ENCODE measurements at regions not wholly inside any gene's neighbourhood (a gene's known extent, or its start where the extent isn't known, plus 50 kb on each side); places are given as distances from the start of the nearest gene placed in this dataset.

DNA sequence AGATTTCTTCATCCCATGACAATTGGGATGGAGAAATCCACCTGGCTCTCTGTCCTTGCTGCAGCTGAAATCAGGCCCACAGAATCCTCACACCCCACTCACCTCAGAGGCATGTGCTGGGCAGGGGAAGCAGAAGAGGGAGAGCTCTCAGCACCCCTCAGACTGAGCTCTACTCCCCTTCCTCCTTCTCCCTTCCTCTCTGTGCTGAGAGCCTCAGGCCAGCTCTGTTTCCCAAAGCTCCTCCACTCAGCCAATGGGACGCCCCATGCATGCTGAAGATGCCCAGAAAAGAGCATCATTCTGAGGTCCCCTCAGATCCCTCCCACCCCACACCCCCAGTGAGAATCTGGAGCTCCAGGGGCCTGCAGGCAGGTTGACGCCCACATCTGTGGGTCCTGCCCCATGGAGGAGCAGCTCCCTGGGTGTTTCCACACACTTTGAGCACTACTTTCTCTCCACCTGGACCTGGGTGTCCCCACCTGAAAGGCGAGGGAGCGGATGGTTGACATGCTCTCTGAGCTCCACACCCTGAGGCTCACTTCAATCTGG is 637.7 kb upstream of the ID2 start:
- Histone ChIP-seq H3K4me1 (replicated peaks in 1 of 2; ENCODE audit: control insufficient read depth in 2 of 2, insufficient read depth in 2 of 2, low read length in 2 of 2) (no peaks in the 10 kb centered on the region), H3K27ac (ENCODE audit: extremely low read depth, low read depth, low read length) (no peak overlapping the region), H4K20me1 (replicated peaks; ENCODE audit: control insufficient read depth, insufficient read depth, low read length) (no peaks in the 10 kb centered on the region), H3K27me3 (ENCODE audit: control insufficient read depth in 2 of 2, insufficient read depth in 2 of 2, low read length in 2 of 2) (no peaks in the 10 kb centered on the region), H3K4me3 (no peak overlapping the region), H3K9ac (ENCODE audit: insufficient read depth in 1 of 2, low read depth in 2 of 2, low read length in 2 of 2) (no peak overlapping the region), H3K79me2 (ENCODE audit: control insufficient read depth, insufficient read depth, low read length) (no peaks in the 10 kb centered on the region), H3K9me1 (ENCODE audit: control insufficient read depth, insufficient read depth, low read length) (no peaks in the 10 kb centered on the region), H2AFZ (ENCODE audit: low read depth, low read length) (no peak overlapping the region), H3K4me2 (ENCODE audit: insufficient read depth, low read length) (no peak overlapping the region), H3K36me3 (ENCODE audit: control insufficient read depth, insufficient read depth, low read length) (no peaks in the 10 kb centered on the region), H3K9me3 (replicated peaks; ENCODE audit: control insufficient read depth, insufficient read depth, low read depth, low read length) (no peaks in the 10 kb centered on the region)
- intact Hi-C loops (cut with micrococcal nuclease), result no loop called here
- ChIA-PET POLR2A (interaction anchor here (0.6 to 1.4 kb wide), 2 partner anchors 10 to 286 kb away, joined by 3 to 5 read pairs; no protein-coding TSS in a partner anchor), CTCF (ENCODE audit: low intra/inter-chr PET ratio) (no interaction called here)
- ATAC-seq (no peak), DNase-seq (ENCODE audit: extremely low read depth in 1 of 4, low spot score in 3 of 4) (no peak), FAIRE-seq (no peak)
- in situ Hi-C loops (cut with MboI), result no loop called here
- TF ChIP-seq NFE2 (IDR thresholded peaks at IDR 0.05; ENCODE audit: low read depth), result no peak
- TF ChIP-seq, protein P1, sequence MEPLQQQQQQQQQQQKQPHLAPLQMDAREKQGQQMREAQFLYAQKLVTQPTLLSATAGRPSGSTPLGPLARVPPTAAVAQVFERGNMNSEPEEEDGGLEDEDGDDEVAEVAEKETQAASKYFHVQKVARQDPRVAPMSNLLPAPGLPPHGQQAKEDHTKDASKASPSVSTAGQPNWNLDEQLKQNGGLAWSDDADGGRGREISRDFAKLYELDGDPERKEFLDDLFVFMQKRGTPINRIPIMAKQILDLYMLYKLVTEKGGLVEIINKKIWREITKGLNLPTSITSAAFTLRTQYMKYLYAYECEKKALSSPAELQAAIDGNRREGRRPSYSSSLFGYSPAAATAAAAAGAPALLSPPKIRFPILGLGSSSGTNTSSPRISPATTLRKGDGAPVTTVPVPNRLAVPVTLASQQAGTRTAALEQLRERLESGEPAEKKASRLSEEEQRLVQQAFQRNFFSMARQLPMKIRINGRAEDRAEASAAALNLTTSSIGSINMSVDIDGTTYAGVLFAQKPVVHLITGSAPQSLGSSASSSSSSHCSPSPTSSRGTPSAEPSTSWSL (CRISPR knock-in tag; IDR thresholded peaks at IDR 0.05; ENCODE audit: borderline replicate concordance), result no peak
- TF ChIP-seq MAFF (IDR thresholded peaks at IDR 0.05; ENCODE audit: low read length), result no peak
- no peak for TF ChIP-seq FOXJ3 (CRISPR knock-in tag; IDR thresholded peaks at IDR 0.05)
- TF ChIP-seq MIER1 (IDR thresholded peaks at IDR 0.05; ENCODE audit: low read depth), result no peak
- TF ChIP-seq ZNF239 (CRISPR knock-in tag; IDR thresholded peaks at IDR 0.05), result no peak
- TF ChIP-seq SAP30 (IDR thresholded peaks at IDR 0.05; ENCODE audit: borderline replicate concordance, insufficient read depth, low read depth, low read length, poor library complexity, severe bottlenecking), result no peak
- no peak for TF ChIP-seq MYBL2 (IDR thresholded peaks at IDR 0.05; ENCODE audit: low read depth)
- TF ChIP-seq MYBL2 (CRISPR knock-in tag; IDR thresholded peaks at IDR 0.05; ENCODE audit: borderline replicate concordance), result no peak
- no peak for TF ChIP-seq CCAR2 (IDR thresholded peaks at IDR 0.05; ENCODE audit: low read depth, low read length)
- no peak for TF ChIP-seq FOSL1 (tag; conservative IDR thresholded peaks at IDR 0.05)
- TF ChIP-seq, protein P2, sequence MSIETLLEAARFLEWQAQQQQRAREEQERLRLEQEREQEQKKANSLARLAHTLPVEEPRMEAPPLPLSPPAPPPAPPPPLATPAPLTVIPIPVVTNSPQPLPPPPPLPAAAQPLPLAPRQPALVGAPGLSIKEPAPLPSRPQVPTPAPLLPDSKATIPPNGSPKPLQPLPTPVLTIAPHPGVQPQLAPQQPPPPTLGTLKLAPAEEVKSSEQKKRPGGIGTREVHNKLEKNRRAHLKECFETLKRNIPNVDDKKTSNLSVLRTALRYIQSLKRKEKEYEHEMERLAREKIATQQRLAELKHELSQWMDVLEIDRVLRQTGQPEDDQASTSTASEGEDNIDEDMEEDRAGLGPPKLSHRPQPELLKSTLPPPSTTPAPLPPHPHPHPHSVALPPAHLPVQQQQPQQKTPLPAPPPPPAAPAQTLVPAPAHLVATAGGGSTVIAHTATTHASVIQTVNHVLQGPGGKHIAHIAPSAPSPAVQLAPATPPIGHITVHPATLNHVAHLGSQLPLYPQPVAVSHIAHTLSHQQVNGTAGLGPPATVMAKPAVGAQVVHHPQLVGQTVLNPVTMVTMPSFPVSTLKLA (conservative IDR thresholded peaks at IDR 0.05), result no peak
- no peak for TF ChIP-seq SRSF1 (IDR thresholded peaks at IDR 0.05; ENCODE audit: low read depth, low read length)
- TF ChIP-seq E2F3 (CRISPR knock-in tag; IDR thresholded peaks at IDR 0.05), result no peak
- TF ChIP-seq TAF1 (IDR thresholded peaks at IDR 0.05; ENCODE audit: control insufficient read depth, extremely low read depth, insufficient read depth, low read length, severe bottlenecking), result no peak
- TF ChIP-seq NR2F6 (CRISPR knock-in tag; IDR thresholded peaks at IDR 0.05), result no peak
- TF ChIP-seq SRF (CRISPR knock-in tag; IDR thresholded peaks at IDR 0.05), result no peak
- BruUV-seq (replicated peaks), result no TSS peak
- WGBS (ENCODE audit: insufficient coverage, low coverage, missing lambda C conversion rate), result 0% methylated on average over 4 of the region's 4 CpGs

Data from K562 (cell line).